ENCODE measurements at regions not wholly inside any gene's neighbourhood (a gene's known extent, or its start where the extent isn't known, plus 50 kb on each side); places are given as distances from the start of the nearest gene placed in this dataset.

GRCh38 chr14:56724013-56724412, 86.3 kb downstream of the OTX2 start:
- CTCF ChIA-PET: interaction anchor here (0.6 kb wide), 1 partner anchor 9 kb away, joined by 3 read pairs; no protein-coding TSS in a partner anchor
- no peaks in the 10 kb centered on the region for H3K9me3 ChIP-seq (ENCODE audit: control insufficient read depth, insufficient read depth, low read length)
- H4K20me1 ChIP-seq (ENCODE audit: insufficient read depth, low read length): no peaks in the 10 kb centered on the region
- no peaks in the 10 kb centered on the region for H3K79me1 ChIP-seq (ENCODE audit: low read depth in 1 of 2, low read length in 2 of 2)
- H4K5ac ChIP-seq (ENCODE audit: low read depth, low read length): no peak overlapping the region
- no peak overlapping the region for H2AFZ ChIP-seq (replicated peaks; ENCODE audit: low read length, poor library complexity)
- no peak overlapping the region for H3K56ac ChIP-seq (ENCODE audit: extremely low read depth, insufficient read depth, low read length)
- in situ Hi-C loops (cut with MboI; ENCODE audit: low sequenced_read_pairs) (no loop called here), intact Hi-C loops (cut with micrococcal nuclease) (no loop called here), dilution Hi-C loops (cut with HindIII; ENCODE audit: low sequenced_read_pairs, unreplicated experiment) (no loop called here)
- ATAC-seq (ENCODE audit: low read depth) (no peak), DNase-seq (no peak)
- H3K9ac ChIP-seq (ENCODE audit: low read depth, low read length): no peak overlapping the region
- H3K14ac ChIP-seq (replicated peaks; ENCODE audit: low read depth, low read length): no peak overlapping the region
- TF ChIP-seq CTCF (conservative IDR thresholded peaks at IDR 0.05; ENCODE audit: low read depth, low read length) (no peak), NFE2L2 (IDR thresholded peaks at IDR 0.05; ENCODE audit: low read depth, low read length) (no peak), SMC3 (IDR thresholded peaks at IDR 0.05; ENCODE audit: low read depth, low read length) (no peak), RAD21 (IDR thresholded peaks at IDR 0.05; ENCODE audit: low read length) (no peak), RFX5 (IDR thresholded peaks at IDR 0.05; ENCODE audit: low read depth, low read length) (no peak), MAZ (IDR thresholded peaks at IDR 0.05; ENCODE audit: borderline replicate concordance, low read depth, low read length) (no peak), FOS (IDR thresholded peaks at IDR 0.05; ENCODE audit: low read depth, low read length) (no peak), USF2 (IDR thresholded peaks at IDR 0.05; ENCODE audit: low read depth, low read length) (no peak), CEBPB (IDR thresholded peaks at IDR 0.05; ENCODE audit: low read depth, low read length) (no peak), ELK1 (IDR thresholded peaks at IDR 0.05; ENCODE audit: borderline replicate concordance, low read depth, low read length) (no peak), POLR2A (IDR thresholded peaks at IDR 0.05; ENCODE audit: low read depth, low read length) (no peak), BHLHE40 (IDR thresholded peaks at IDR 0.05; ENCODE audit: low read depth, low read length) (no peak), MAFK (IDR thresholded peaks at IDR 0.05; ENCODE audit: low read depth, low read length) (no peak), CHD1 (IDR thresholded peaks at IDR 0.05; ENCODE audit: low read depth, low read length) (no peak), RCOR1 (IDR thresholded peaks at IDR 0.05; ENCODE audit: insufficient replicate concordance, low read length) (no peak), MXI1 (IDR thresholded peaks at IDR 0.05; ENCODE audit: borderline replicate concordance, low read depth, low read length) (no peak)
- no peak overlapping the region for H3K27ac ChIP-seq (ENCODE audit: insufficient read depth, low read length)
- no peak overlapping the region for H3K4me2 ChIP-seq (ENCODE audit: low read depth, low read length)
- no peak overlapping the region for H4K8ac ChIP-seq (ENCODE audit: low read depth in 2 of 2, low read length in 2 of 2)
- no peak overlapping the region for H2BK20ac ChIP-seq (ENCODE audit: low read depth, low read length)
- H4K91ac ChIP-seq (ENCODE audit: insufficient read depth, low read depth, low read length): no peak overlapping the region
- no peaks in the 10 kb centered on the region for H3K4me1 ChIP-seq (ENCODE audit: control insufficient read depth, insufficient read depth, low read length)
- H2BK120ac ChIP-seq (ENCODE audit: low read depth, low read length): no peak overlapping the region
- no peaks in the 10 kb centered on the region for H3K9me1 ChIP-seq (ENCODE audit: insufficient read depth, low read length)
- no CpG with 5 or more reads among the region's 1 CpG for WGBS, 2 experiments (ENCODE audit: extremely low coverage in 2 of 2, insufficient read length in 1 of 2)
- no peak overlapping the region for H3K23ac ChIP-seq (ENCODE audit: low read depth, low read length)
- H3K18ac ChIP-seq (ENCODE audit: low read depth, low read length): no peak overlapping the region
- no peaks in the 10 kb centered on the region for H3K36me3 ChIP-seq (ENCODE audit: control insufficient read depth, insufficient read depth, low read length)
- H2BK5ac ChIP-seq (ENCODE audit: low read depth, low read length, poor library complexity, severe bottlenecking): no peak overlapping the region
- H3K27me3 ChIP-seq (ENCODE audit: control insufficient read depth, insufficient read depth, low read length): no peaks in the 10 kb centered on the region
- POLR2A ChIA-PET (ENCODE audit: unreplicated experiment): no interaction called here
- no peak overlapping the region for H2AK5ac ChIP-seq (ENCODE audit: low read depth, low read length)
- no TSS peak for BruUV-seq (replicated peaks)
- H3K4ac ChIP-seq (ENCODE audit: low read depth, low read length): no peak overlapping the region
- no peak overlapping the region for H2AK9ac ChIP-seq (replicated peaks; ENCODE audit: low read depth, low read length, poor library complexity)
- no peak overlapping the region for H2BK15ac ChIP-seq (ENCODE audit: low read depth, low read length)
- H3K4me3 ChIP-seq (ENCODE audit: insufficient read depth, low read depth, low read length): no peak overlapping the region

Data from IMR-90 (cell line).